GM23338 (cell line): ENCODE measurements at regions not wholly inside any gene's neighbourhood (a gene's known extent, or its start where the extent isn't known, plus 50 kb on each side); places are given as distances from the start of the nearest gene placed in this dataset.

Experiments used
- CREB1 ChIP-seq: fragments of 250-450 bp; sonication (Bioruptor Pico); IDR thresholded peaks from 2 replicates; pipeline ENCODE4 v1.5.0; 2020; ENCODE audit warnings: low read depth, mild to moderate bottlenecking, moderate library complexity
- EZH2 ChIP-seq: fragments of 200-600 bp; sonication (generic); IDR thresholded peaks from one replicate; pipeline ENCODE4 v1.8.0; 2017; ENCODE audit warnings: antibody characterized with exemption, mild to moderate bottlenecking, low read depth; ENCODE audit not compliant: unreplicated experiment
- EZH2phosphoT487 ChIP-seq: fragments of 200-600 bp; sonication (generic); IDR thresholded peaks from one replicate; pipeline ENCODE4 v1.8.1; 2018; ENCODE audit warnings: antibody characterized with exemption; ENCODE audit not compliant: unreplicated experiment
- JUNB ChIP-seq: IDR thresholded peaks from one replicate; pipeline ENCODE4 v1.6.1; 2016; ENCODE audit warnings: antibody characterized with exemption; ENCODE audit not compliant: unreplicated experiment
- NANOG ChIP-seq: IDR thresholded peaks from 2 replicates; pipeline ENCODE4 v1.6.1; 2016; ENCODE audit warnings: antibody characterized with exemption, borderline replicate concordance
- POLR2AphosphoS5 ChIP-seq: IDR thresholded peaks from 2 replicates; pipeline ENCODE4 v1.6.1; 2016; ENCODE audit warnings: antibody characterized with exemption, low read depth
- STAT1 ChIP-seq: IDR thresholded peaks from one replicate; pipeline ENCODE4 v1.6.1; 2016; ENCODE audit warnings: antibody characterized with exemption; ENCODE audit not compliant: unreplicated experiment
- ZNF114 ChIP-seq: fragments of 250-450 bp; sonication (Bioruptor Pico); IDR thresholded peaks from 2 replicates; pipeline ENCODE4 v1.5.0; 2020; ENCODE audit warnings: mild to moderate bottlenecking, moderate library complexity
- ZNF331 ChIP-seq: fragments of 250-450 bp; sonication (Bioruptor Pico); IDR thresholded peaks from 2 replicates; pipeline ENCODE4 v1.5.0; 2020; ENCODE audit warnings: low read depth, mild to moderate bottlenecking, moderate library complexity
- TF ChIP-seq, protein P1 (sequence below), 2 experiments: fragments of 200-600 bp in 1 of 2; sonication (generic) in 1 of 2; conservative IDR thresholded peaks; 2 replicates each; pipeline versions ENCODE4 v1.5.1 to v1.6.1; 2016 to 2017; ENCODE audit warnings: antibody characterized with exemption in 2 of 2, low read depth in 2 of 2, mild to moderate bottlenecking in 2 of 2, moderate library complexity in 1 of 2
- TF ChIP-seq, protein P2 (sequence below): IDR thresholded peaks from one replicate; pipeline ENCODE4 v1.6.1; 2018; ENCODE audit warnings: antibody characterized with exemption; ENCODE audit not compliant: unreplicated experiment
- TF ChIP-seq, protein P3 (sequence below): IDR thresholded peaks from 2 replicates; pipeline ENCODE4 v1.6.1; 2016; ENCODE audit warnings: antibody characterized with exemption

DNA sequence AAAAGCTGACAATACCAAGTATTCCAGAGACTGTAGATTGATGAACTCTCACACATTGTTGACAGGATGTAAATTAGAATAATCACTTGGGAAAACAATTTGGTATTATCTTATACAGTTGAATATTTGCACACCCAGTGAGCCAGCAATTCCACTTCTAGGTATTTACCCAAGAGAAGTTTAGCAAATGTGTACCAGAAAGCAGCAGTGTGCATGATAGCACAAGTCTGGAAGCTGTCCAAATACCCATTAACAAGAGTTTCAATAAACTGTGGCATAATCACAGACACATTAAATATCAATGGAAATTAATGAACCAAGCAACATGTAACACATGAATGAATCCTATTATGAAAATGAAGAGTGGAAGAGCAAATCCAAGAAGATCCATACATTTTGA is 233.6 kb downstream of the TPBG start:
- TF ChIP-seq, protein P1, sequence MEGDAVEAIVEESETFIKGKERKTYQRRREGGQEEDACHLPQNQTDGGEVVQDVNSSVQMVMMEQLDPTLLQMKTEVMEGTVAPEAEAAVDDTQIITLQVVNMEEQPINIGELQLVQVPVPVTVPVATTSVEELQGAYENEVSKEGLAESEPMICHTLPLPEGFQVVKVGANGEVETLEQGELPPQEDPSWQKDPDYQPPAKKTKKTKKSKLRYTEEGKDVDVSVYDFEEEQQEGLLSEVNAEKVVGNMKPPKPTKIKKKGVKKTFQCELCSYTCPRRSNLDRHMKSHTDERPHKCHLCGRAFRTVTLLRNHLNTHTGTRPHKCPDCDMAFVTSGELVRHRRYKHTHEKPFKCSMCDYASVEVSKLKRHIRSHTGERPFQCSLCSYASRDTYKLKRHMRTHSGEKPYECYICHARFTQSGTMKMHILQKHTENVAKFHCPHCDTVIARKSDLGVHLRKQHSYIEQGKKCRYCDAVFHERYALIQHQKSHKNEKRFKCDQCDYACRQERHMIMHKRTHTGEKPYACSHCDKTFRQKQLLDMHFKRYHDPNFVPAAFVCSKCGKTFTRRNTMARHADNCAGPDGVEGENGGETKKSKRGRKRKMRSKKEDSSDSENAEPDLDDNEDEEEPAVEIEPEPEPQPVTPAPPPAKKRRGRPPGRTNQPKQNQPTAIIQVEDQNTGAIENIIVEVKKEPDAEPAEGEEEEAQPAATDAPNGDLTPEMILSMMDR (conservative IDR thresholded peaks at IDR 0.05; ENCODE audit: low read depth in 2 of 2): no peak
- TF ChIP-seq EZH2 (no peak), CREB1 (CRISPR knock-in tag) (no peak), EZH2phosphoT487 (no peak), JUNB (no peak), POLR2AphosphoS5 (no peak), NANOG (no peak), ZNF331 (CRISPR knock-in tag) (no peak), ZNF114 (no peak), STAT1 (no peak)
- TF ChIP-seq, protein P2, sequence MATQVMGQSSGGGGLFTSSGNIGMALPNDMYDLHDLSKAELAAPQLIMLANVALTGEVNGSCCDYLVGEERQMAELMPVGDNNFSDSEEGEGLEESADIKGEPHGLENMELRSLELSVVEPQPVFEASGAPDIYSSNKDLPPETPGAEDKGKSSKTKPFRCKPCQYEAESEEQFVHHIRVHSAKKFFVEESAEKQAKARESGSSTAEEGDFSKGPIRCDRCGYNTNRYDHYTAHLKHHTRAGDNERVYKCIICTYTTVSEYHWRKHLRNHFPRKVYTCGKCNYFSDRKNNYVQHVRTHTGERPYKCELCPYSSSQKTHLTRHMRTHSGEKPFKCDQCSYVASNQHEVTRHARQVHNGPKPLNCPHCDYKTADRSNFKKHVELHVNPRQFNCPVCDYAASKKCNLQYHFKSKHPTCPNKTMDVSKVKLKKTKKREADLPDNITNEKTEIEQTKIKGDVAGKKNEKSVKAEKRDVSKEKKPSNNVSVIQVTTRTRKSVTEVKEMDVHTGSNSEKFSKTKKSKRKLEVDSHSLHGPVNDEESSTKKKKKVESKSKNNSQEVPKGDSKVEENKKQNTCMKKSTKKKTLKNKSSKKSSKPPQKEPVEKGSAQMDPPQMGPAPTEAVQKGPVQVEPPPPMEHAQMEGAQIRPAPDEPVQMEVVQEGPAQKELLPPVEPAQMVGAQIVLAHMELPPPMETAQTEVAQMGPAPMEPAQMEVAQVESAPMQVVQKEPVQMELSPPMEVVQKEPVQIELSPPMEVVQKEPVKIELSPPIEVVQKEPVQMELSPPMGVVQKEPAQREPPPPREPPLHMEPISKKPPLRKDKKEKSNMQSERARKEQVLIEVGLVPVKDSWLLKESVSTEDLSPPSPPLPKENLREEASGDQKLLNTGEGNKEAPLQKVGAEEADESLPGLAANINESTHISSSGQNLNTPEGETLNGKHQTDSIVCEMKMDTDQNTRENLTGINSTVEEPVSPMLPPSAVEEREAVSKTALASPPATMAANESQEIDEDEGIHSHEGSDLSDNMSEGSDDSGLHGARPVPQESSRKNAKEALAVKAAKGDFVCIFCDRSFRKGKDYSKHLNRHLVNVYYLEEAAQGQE: no peak
- TF ChIP-seq, protein P3, sequence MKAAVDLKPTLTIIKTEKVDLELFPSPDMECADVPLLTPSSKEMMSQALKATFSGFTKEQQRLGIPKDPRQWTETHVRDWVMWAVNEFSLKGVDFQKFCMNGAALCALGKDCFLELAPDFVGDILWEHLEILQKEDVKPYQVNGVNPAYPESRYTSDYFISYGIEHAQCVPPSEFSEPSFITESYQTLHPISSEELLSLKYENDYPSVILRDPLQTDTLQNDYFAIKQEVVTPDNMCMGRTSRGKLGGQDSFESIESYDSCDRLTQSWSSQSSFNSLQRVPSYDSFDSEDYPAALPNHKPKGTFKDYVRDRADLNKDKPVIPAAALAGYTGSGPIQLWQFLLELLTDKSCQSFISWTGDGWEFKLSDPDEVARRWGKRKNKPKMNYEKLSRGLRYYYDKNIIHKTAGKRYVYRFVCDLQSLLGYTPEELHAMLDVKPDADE: no peak
